ENCODE measurements at regions not wholly inside any gene's neighbourhood (a gene's known extent, or its start where the extent isn't known, plus 50 kb on each side); places are given as distances from the start of the nearest gene placed in this dataset.

- TF ChIP-seq ZNF462 (CRISPR knock-in tag; IDR thresholded peaks at IDR 0.05): no peak
- no peak for TF ChIP-seq EZH2 (IDR thresholded peaks at IDR 0.05; ENCODE audit: low read depth, unreplicated experiment)
- TF ChIP-seq EZH2phosphoT487 (IDR thresholded peaks at IDR 0.05; ENCODE audit: unreplicated experiment): no peak
- TF ChIP-seq ZNF331 (CRISPR knock-in tag; IDR thresholded peaks at IDR 0.05; ENCODE audit: low read depth): no peak
- TF ChIP-seq STAT1 (IDR thresholded peaks at IDR 0.05; ENCODE audit: unreplicated experiment): no peak
Measured at GRCh38 chr3:94654096-94654495, 591.2 kb downstream of the NSUN3 start (continued).

- Mint-ChIP-seq H3K4me3 (no peak overlapping the region), H3K36me3 (ENCODE audit: low read depth) (no peaks in the 10 kb centered on the region), H3K9me3 (no peaks in the 10 kb centered on the region), H3K27me3 (ENCODE audit: insufficient read depth, low read depth, poor library complexity) (no peaks in the 10 kb centered on the region), H3K4me1 (peaks cover 2% of the 10 kb centered on the region; the same call in 2 of the 3 replicates), H3K27ac (no peak overlapping the region)
- no peaks in the 10 kb centered on the region for H3K36me3 ChIP-seq (ENCODE audit: insufficient read depth)
- H4K20me1 ChIP-seq (replicated peaks; ENCODE audit: insufficient read depth): no peaks in the 10 kb centered on the region
- no peak overlapping the region for H2AFZ ChIP-seq
- H3K79me2 ChIP-seq (replicated peaks; ENCODE audit: insufficient read depth): no peaks in the 10 kb centered on the region
- no peaks in the 10 kb centered on the region for H3F3A ChIP-seq (replicated peaks; ENCODE audit: low read depth)
- H3K4me2 ChIP-seq: no peak overlapping the region
- ATAC-seq: no peak
- H3K4me1 ChIP-seq (ENCODE audit: insufficient read depth): no peaks in the 10 kb centered on the region
- no peaks in the 10 kb centered on the region for H3K9me2 ChIP-seq (ENCODE audit: insufficient read depth)
- H3K4me3 ChIP-seq: no peak overlapping the region
- H3K27me3 ChIP-seq (ENCODE audit: insufficient read depth): no peaks in the 10 kb centered on the region
- DNase-seq (ENCODE audit: low spot score): no peak
- no peak overlapping the region for H3K27ac ChIP-seq (ENCODE audit: low read depth)
- no peak for TF ChIP-seq ZNF462 (CRISPR knock-in tag; IDR thresholded peaks at IDR 0.05)
- TF ChIP-seq EZH2 (IDR thresholded peaks at IDR 0.05; ENCODE audit: low read depth, unreplicated experiment): no peak
- no peak for TF ChIP-seq POLR2AphosphoS5 (IDR thresholded peaks at IDR 0.05; ENCODE audit: low read depth)
- TF ChIP-seq EZH2phosphoT487 (IDR thresholded peaks at IDR 0.05; ENCODE audit: unreplicated experiment): no peak
- no peak for TF ChIP-seq ETS1 (IDR thresholded peaks at IDR 0.05)
- TF ChIP-seq ZNF331 (CRISPR knock-in tag; IDR thresholded peaks at IDR 0.05; ENCODE audit: low read depth): no peak
- no peak for TF ChIP-seq STAT1 (IDR thresholded peaks at IDR 0.05; ENCODE audit: unreplicated experiment)
Measured at GRCh38 chr3:94665922-94666321, 603.1 kb downstream of the NSUN3 start.

Measured in GM23338 (cell line).